CD4-positive, alpha-beta T cell treated with Interleukin-2 at 100 ng/mL for 4 hours (primary cell): ENCODE measurements at regions not wholly inside any gene's neighbourhood (a gene's known extent, or its start where the extent isn't known, plus 50 kb on each side); places are given as distances from the start of the nearest gene placed in this dataset.

Experiments used
- DNase-seq: peaks from one replicate; pipeline ENCODE4 v3.0.0-alpha.2; 2020; ENCODE audit warnings: low spot score

DNA sequence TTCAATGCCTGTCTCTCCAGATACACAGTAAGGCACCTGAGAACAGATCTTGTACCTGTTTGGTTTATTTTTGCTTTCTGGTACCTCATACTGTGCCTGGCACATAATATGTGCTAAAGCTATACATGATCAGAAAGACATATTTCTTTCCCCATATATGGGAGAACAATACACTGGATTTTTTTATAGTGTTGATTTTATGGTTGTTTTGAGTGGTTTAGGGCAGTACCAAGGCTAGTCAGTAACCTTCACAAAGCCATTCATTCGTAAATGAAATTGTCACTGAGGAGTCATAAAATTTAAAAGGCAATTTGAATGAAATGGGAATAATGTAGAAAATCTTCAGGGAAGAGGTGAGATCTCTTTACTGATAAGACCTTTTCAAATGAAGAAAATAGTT lies 810.2 kb downstream of the TUSC7 start:
- DNase-seq = no peak

- no peak for DNase-seq
Observed at GRCh38 chr3:117520582-117520981, 811.0 kb downstream of the TUSC7 start.

GRCh38 chr3:117523418-117523817 lies 813.8 kb downstream of the TUSC7 start:
- DNase-seq = no peak

GRCh38 chr3:117524890-117525289 lies 815.3 kb downstream of the TUSC7 start:
- no peak for DNase-seq

DNA sequence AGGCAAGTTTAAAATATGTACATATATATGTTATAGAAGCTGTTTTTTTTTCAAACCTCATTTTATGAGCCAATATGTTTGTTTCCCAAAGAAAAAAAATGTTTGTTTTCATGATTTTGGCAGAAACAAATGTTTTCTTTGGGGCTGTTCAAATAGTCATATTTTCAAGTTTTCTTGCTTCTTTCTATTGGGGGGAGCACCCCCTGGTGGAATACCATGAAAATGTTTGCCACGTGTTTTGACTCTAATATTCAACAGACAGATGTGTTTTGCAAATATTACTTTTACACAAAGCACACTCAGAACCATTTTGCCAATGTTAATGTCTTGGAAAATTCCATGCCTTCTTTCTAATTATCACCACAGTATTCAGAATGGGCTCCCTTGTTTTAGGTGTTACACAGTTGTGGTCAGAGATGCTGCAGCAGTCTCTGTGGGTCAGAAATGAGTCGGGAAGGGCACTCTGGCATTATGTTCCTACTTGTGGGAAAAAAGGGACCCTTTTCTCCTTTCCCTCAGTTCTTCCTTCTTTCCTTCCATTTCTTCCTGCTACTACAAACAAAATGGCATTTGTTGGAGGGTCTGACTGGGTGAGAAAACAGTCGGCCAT lies 817.0 kb downstream of the TUSC7 start:
- no peak for DNase-seq

- DNase-seq = no peak
Observed at GRCh38 chr3:117527346-117527745, 817.8 kb downstream of the TUSC7 start.

DNA sequence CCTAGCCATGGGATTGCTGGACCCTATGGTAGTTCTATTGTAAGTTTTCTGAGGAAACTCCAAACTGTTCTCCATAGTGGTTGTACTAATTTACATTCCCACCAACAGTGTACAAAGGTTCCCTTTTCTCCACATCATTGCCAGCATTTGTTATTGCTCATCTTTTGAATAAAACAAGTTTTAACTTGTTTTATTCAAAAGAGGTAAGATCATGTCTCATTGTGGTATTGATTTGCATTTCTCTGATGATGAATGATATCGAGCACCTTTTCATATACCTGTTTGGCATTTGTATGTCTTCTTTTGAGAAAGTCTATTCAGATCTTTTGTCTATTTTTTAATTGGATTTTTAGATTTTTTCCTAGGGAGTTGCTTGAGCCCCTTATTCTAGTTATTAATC lies 819.1 kb downstream of the TUSC7 start:
- DNase-seq = no peak

DNA sequence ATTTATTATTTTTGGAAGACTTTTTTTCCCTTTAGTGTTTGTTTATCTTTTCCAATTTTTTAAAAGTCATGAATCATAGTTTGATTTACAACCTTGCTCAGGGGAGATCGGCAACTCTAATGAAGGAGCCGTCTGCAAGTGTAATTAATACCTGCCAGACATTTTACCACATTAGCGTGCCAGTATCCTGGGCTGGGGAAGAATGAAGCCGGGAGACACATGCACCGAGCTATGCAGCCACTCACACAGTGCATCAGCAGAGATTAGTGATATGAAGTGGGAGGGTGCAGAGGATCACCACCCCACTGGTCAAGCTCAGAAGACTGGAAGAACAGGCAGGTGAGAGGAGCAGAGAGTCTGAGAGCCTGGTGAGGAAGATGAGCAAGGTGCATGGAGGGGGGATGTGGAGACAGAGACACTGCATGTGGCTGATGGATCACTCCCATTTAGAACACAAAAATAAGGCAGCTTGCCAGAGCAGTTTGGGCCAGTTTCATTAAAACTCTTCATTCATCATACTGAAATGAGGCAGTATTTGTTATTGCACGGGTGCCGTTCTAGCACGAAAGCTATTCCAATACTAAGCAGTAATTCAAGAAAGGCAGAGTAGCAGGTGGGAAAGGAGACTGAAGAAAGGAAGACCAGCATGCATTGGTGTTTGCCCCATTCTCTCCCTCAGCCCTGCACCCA lies 821.6 kb downstream of the TUSC7 start:
- no peak for DNase-seq

GRCh38 chr3:117532268-117532667 lies 822.7 kb downstream of the TUSC7 start:
- DNase-seq = no peak

DNA sequence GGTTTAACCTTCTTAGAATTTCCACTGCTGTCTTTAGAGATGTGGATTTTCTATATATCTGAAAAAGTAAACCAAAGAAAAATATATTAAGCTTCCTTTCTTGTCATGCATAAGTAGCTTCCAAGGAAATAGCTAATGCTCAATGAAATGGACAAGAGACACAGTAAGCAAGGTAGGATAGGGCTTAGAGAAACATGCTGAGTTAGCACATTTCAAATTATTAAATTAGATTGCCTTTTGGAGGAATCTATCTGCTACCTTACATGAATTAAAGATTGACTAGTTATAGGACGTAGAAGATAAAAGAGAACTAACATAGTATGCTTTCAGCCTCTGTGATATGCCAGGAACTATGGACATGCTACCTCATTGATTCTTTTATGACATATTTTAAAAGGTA lies 824.6 kb downstream of the TUSC7 start:
- DNase-seq = no peak

- DNase-seq = no peak
Observed at GRCh38 chr3:117536006-117536405, 826.4 kb downstream of the TUSC7 start.

DNA sequence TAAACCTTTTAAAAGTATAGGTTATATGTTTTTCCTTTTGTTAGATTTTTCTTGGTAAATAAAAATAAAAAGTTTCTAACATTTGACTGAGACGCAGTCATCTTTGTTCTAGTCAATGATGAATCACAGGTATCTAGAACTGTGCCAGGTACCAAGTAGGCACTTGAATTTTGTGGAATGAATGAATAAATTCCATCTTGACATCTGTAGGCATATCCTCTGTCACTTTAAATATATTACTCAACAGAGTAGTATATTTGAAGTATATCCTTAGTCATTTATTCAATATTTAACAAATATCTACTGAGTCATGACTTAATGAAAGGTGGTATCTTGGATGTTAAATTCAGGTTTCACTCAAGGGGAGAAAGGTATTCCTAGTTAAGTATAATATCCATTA lies 828.4 kb downstream of the TUSC7 start:
- no peak for DNase-seq

DNA sequence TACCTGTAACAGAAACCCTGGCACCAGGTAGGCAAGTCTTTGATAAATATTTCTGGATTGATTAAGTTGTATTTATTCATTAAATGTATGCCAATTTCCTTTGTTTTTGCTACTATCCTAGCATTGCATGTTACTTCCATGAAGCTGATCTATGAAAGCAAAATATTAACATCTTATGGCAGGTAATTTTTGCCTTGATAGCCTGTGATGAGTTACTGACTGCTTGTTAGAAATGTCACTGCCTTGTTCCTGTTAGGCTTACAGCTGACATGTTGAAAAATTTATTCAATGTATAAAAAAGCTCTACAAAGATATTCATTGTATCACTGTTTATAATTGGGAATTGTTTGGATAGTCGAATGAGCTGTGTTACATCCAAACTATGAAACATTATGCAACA lies 830.1 kb downstream of the TUSC7 start:
- DNase-seq = no peak

GRCh38 chr3:117540597-117540996 lies 831.0 kb downstream of the TUSC7 start:
- DNase-seq = no peak

DNA sequence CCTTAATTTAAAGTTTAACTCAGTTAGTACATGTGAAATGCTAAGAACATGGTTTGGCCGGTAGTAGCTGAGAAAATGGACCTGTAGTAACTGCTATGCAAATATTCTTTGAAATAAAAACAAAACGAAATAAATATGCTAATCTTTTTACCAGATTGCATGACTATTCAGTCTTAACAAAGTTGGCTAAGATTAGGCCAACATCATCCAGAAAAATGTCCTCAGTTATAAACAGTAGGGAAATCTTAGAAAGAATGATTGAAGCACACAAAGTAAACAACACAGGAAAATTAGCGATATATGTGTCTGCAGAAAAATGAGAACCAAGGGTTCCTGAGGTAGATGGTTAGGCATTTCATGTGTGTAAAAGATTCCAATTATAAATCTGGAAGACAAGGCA lies 832.1 kb downstream of the TUSC7 start:
- no peak for DNase-seq

- no peak for DNase-seq
Observed at GRCh38 chr3:117543521-117543920, 833.9 kb downstream of the TUSC7 start.

GRCh38 chr3:117545484-117545883 lies 835.9 kb downstream of the TUSC7 start:
- DNase-seq = no peak

- no peak for DNase-seq
Observed at GRCh38 chr3:117547956-117548550, 838.5 kb downstream of the TUSC7 start.

DNA sequence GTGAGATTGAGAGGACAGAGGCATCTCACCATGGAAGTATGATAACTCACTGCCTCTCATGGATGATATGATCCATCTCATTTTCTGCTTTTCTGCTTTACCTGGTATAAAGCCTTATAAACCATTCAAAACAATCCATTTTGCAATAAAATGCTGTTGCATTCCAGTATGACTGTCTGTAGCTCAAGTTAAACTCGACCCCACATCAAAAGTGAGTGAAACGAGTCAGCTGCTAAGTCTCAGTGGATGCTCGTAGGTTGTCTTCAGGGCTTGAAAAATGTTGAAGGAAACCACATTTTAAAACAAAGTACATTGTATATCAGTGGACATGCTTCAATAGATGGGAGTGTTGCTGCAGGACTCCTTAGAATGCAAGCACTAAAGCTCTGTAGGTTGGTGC lies 839.0 kb downstream of the TUSC7 start:
- DNase-seq = no peak

GRCh38 chr3:117549716-117550115 lies 840.1 kb downstream of the TUSC7 start:
- DNase-seq = no peak

DNA sequence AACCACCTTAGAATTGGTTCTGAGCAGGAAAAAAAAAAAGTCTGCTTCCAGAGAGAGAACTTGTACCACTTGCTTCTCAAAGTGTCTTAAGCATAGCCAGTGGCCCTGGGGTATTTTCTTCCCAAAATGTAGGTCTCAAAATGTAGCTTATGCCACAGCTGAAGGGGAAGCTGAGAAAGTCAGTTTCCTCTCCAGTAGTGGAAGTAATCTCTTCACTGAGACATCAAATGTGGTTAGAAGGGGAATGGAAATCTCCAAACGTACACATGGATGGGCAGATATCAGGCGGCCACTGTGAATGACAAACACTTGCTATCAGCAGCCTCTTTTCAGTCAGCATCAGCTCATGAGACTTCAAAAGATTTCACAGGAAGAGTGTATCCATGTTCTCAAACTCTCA lies 841.2 kb downstream of the TUSC7 start:
- no peak for DNase-seq

- DNase-seq = no peak
Observed at GRCh38 chr3:117553461-117553860, 843.9 kb downstream of the TUSC7 start.

GRCh38 chr3:117556646-117557407 lies 847.2 kb downstream of the TUSC7 start:
- DNase-seq = no peak
